Karpas-422 (cell line): ENCODE measurements at regions not wholly inside any gene's neighbourhood (a gene's known extent, or its start where the extent isn't known, plus 50 kb on each side); places are given as distances from the start of the nearest gene placed in this dataset.

Experiments used
- DNase-seq: peaks from one replicate; pipeline ENCODE4 v3.0.0-alpha.2; 2015
- H2AFZ ChIP-seq: fragments of 200-600 bp; sonication (generic); 2 replicates; pipeline ENCODE4 v1.6.1; 2014; ENCODE audit warnings: antibody characterized with exemption, low read length, mixed read lengths
- H3K27ac ChIP-seq: fragments of 200-600 bp; sonication (generic); 2 replicates; pipeline ENCODE4 v1.5.1; 2014; ENCODE audit warnings: mild to moderate bottlenecking, low read length, moderate library complexity
- H3K27me3 ChIP-seq: fragments of 200-600 bp; sonication (generic); 2 replicates; pipeline ENCODE4 v1.6.1; 2014; ENCODE audit warnings: low read length, mixed read lengths
- H3K36me3 ChIP-seq: fragments of 200-600 bp; sonication (generic); 2 replicates; pipeline ENCODE4 v1.6.1; 2014; ENCODE audit warnings: low read length, mixed read lengths; ENCODE audit not compliant: insufficient read depth
- H3K4me1 ChIP-seq: fragments of 200-600 bp; sonication (generic); 2 replicates; pipeline ENCODE4 v1.6.1; 2014; ENCODE audit warnings: mild to moderate bottlenecking, low read length, mixed read lengths
- H3K4me2 ChIP-seq: fragments of 200-600 bp; sonication (generic); 2 replicates; pipeline ENCODE4 v1.6.1; 2014; ENCODE audit warnings: low read length, low read depth, mild to moderate bottlenecking; ENCODE audit not compliant: poor library complexity, severe bottlenecking
- H3K4me3 ChIP-seq: fragments of 200-600 bp; sonication (generic); 2 replicates; pipeline ENCODE4 v1.5.1; 2014; ENCODE audit warnings: mild to moderate bottlenecking, antibody characterized with exemption, low read length, mixed read lengths
- H3K79me2 ChIP-seq: fragments of 200-600 bp; sonication (generic); 2 replicates; pipeline ENCODE4 v1.6.1; 2014; ENCODE audit warnings: mild to moderate bottlenecking, low read length, mixed read lengths
- H3K9ac ChIP-seq: fragments of 200-600 bp; sonication (generic); 2 replicates; pipeline ENCODE4 v1.6.0; 2014; ENCODE audit warnings: low read length
- H3K9me2 ChIP-seq: fragments of 200-600 bp; sonication (generic), shearing (Covaris generic); replicated peaks from 2 replicates; pipeline ENCODE4 v1.6.0; 2014; ENCODE audit warnings: mild to moderate bottlenecking, low read length, moderate library complexity; ENCODE audit not compliant: insufficient read depth
- H3K9me3 ChIP-seq: fragments of 300-700, 200-600 bp; sonication (generic); 2 replicates; pipeline ENCODE4 v1.6.1; 2014; ENCODE audit warnings: low read length, mixed read lengths
- H4K20me1 ChIP-seq: fragments of 200-600 bp; sonication (generic); 2 replicates; pipeline ENCODE4 v1.6.1; 2014; ENCODE audit warnings: mild to moderate bottlenecking, antibody characterized with exemption, low read length, low read depth; ENCODE audit not compliant: insufficient read depth

- Histone ChIP-seq H3K9me2 (no peaks in the 10 kb centered on the region), H2AFZ (no peak overlapping the region), H3K4me2 (no peak overlapping the region), H3K27ac (no peak overlapping the region), H3K4me1 (no peaks in the 10 kb centered on the region), H3K27me3 (no peaks in the 10 kb centered on the region), H3K79me2 (no peaks in the 10 kb centered on the region), H3K4me3 (no peak overlapping the region), H3K9me3 (peaks cover 15% of the 10 kb centered on the region; the same call in 1 of the 2 replicates), H3K36me3 (no peaks in the 10 kb centered on the region), H4K20me1 (no peaks in the 10 kb centered on the region), H3K9ac (no peak overlapping the region)
- no peak for DNase-seq
Observed at GRCh38 chr21:26784974-26785373, 60.2 kb downstream of the ADAMTS1 start.

- no peak for DNase-seq
- Histone ChIP-seq H3K4me1 (no peaks in the 10 kb centered on the region), H3K27ac (no peak overlapping the region), H3K36me3 (no peaks in the 10 kb centered on the region), H4K20me1 (no peaks in the 10 kb centered on the region), H3K9me2 (no peaks in the 10 kb centered on the region), H3K9me3 (peaks cover 13% of the 10 kb centered on the region; the same call in 1 of the 2 replicates), H2AFZ (no peak overlapping the region), H3K9ac (no peak overlapping the region), H3K4me3 (no peak overlapping the region), H3K27me3 (no peaks in the 10 kb centered on the region), H3K79me2 (no peaks in the 10 kb centered on the region), H3K4me2 (no peak overlapping the region)
Observed at GRCh38 chr21:26783466-26784195, 61.6 kb downstream of the ADAMTS1 start.

GRCh38 chr21:26782747-26783146, 62.5 kb downstream of the ADAMTS1 start:
- Histone ChIP-seq H3K79me2 (no peaks in the 10 kb centered on the region), H4K20me1 (no peaks in the 10 kb centered on the region), H3K36me3 (no peaks in the 10 kb centered on the region), H3K9ac (no peak overlapping the region), H3K9me3 (peaks cover 20% of the 10 kb centered on the region; the same call in 1 of the 2 replicates), H3K27me3 (no peaks in the 10 kb centered on the region), H2AFZ (no peak overlapping the region), H3K4me1 (no peaks in the 10 kb centered on the region), H3K4me3 (no peak overlapping the region), H3K9me2 (no peaks in the 10 kb centered on the region), H3K27ac (no peak overlapping the region), H3K4me2 (no peak overlapping the region)
- DNase-seq: no peak

GRCh38 chr21:26782331-26782730, 62.9 kb downstream of the ADAMTS1 start:
- H3K79me2 ChIP-seq: no peaks in the 10 kb centered on the region
- H3K27ac ChIP-seq: no peak overlapping the region

GRCh38 chr21:26781331-26781730, 63.9 kb downstream of the ADAMTS1 start:
- no peaks in the 10 kb centered on the region for H3K4me1 ChIP-seq

More at GRCh38 chr21:26782331-26782730, 62.9 kb downstream of the ADAMTS1 start:
- Histone ChIP-seq H2AFZ (no peak overlapping the region), H3K9ac (no peak overlapping the region), H3K4me1 (no peaks in the 10 kb centered on the region), H3K4me2 (no peak overlapping the region), H3K27me3 (no peaks in the 10 kb centered on the region), H3K9me3 (peaks cover 21% of the 10 kb centered on the region; the same call in 1 of the 2 replicates), H3K9me2 (no peaks in the 10 kb centered on the region), H4K20me1 (no peaks in the 10 kb centered on the region), H3K4me3 (no peak overlapping the region), H3K36me3 (no peaks in the 10 kb centered on the region)
- DNase-seq: no peak

GRCh38 chr21:26777166-26777565, 68.0 kb downstream of the ADAMTS1 start:
- H3K4me2 ChIP-seq: no peak overlapping the region
- no peaks in the 10 kb centered on the region for H3K27me3 ChIP-seq
- H3K27ac ChIP-seq: no peak overlapping the region
- H2AFZ ChIP-seq: no peak overlapping the region
- H3K9me2 ChIP-seq: no peaks in the 10 kb centered on the region
- peaks cover 14% of the 10 kb centered on the region; the same call in 1 of the 2 replicates for H3K9me3 ChIP-seq
- H4K20me1 ChIP-seq: no peaks in the 10 kb centered on the region
- no peaks in the 10 kb centered on the region for H3K4me1 ChIP-seq
- H3K79me2 ChIP-seq: no peaks in the 10 kb centered on the region
- no peaks in the 10 kb centered on the region for H3K36me3 ChIP-seq
- DNase-seq: no peak
- no peak overlapping the region for H3K4me3 ChIP-seq
- H3K9ac ChIP-seq: no peak overlapping the region

More at GRCh38 chr21:26781331-26781730, 63.9 kb downstream of the ADAMTS1 start:
- H4K20me1 ChIP-seq: no peaks in the 10 kb centered on the region
- no peak overlapping the region for H3K4me2 ChIP-seq
- no peaks in the 10 kb centered on the region for H3K36me3 ChIP-seq
- no peak overlapping the region for H3K4me3 ChIP-seq
- DNase-seq: no peak
- no peaks in the 10 kb centered on the region for H3K79me2 ChIP-seq
- H3K9me2 ChIP-seq: no peaks in the 10 kb centered on the region
- no peak overlapping the region for H3K27ac ChIP-seq
- H3K9ac ChIP-seq: no peak overlapping the region
- H3K27me3 ChIP-seq: no peaks in the 10 kb centered on the region
- peaks cover 21% of the 10 kb centered on the region; the same call in 1 of the 2 replicates for H3K9me3 ChIP-seq
- no peak overlapping the region for H2AFZ ChIP-seq

- no peak for DNase-seq
- Histone ChIP-seq H3K79me2 (no peaks in the 10 kb centered on the region), H3K27ac (no peak overlapping the region), H3K4me1 (no peaks in the 10 kb centered on the region), H3K9me2 (no peaks in the 10 kb centered on the region), H3K4me3 (no peak overlapping the region), H3K27me3 (no peaks in the 10 kb centered on the region), H3K36me3 (no peaks in the 10 kb centered on the region), H3K4me2 (no peak overlapping the region), H2AFZ (no peak overlapping the region), H3K9ac (no peak overlapping the region), H4K20me1 (no peaks in the 10 kb centered on the region), H3K9me3 (peaks cover 11% of the 10 kb centered on the region; the same call in 1 of the 2 replicates)
Observed at GRCh38 chr21:26776310-26777021, 68.7 kb downstream of the ADAMTS1 start.

- Histone ChIP-seq H4K20me1 (no peaks in the 10 kb centered on the region), H3K4me2 (no peak overlapping the region), H3K27ac (no peak overlapping the region), H3K27me3 (no peaks in the 10 kb centered on the region), H3K9ac (no peak overlapping the region), H3K79me2 (no peaks in the 10 kb centered on the region), H3K9me2 (no peaks in the 10 kb centered on the region), H3K36me3 (no peaks in the 10 kb centered on the region), H3K9me3 (peaks cover 4% of the 10 kb centered on the region; the same call in 1 of the 2 replicates), H3K4me1 (no peaks in the 10 kb centered on the region), H3K4me3 (no peak overlapping the region), H2AFZ (no peak overlapping the region)
- no peak for DNase-seq
Observed at GRCh38 chr21:26773058-26773457, 72.2 kb downstream of the ADAMTS1 start.
